ENCODE measurements at regions not wholly inside any gene's neighbourhood (a gene's known extent, or its start where the extent isn't known, plus 50 kb on each side); places are given as distances from the start of the nearest gene placed in this dataset.

DNA sequence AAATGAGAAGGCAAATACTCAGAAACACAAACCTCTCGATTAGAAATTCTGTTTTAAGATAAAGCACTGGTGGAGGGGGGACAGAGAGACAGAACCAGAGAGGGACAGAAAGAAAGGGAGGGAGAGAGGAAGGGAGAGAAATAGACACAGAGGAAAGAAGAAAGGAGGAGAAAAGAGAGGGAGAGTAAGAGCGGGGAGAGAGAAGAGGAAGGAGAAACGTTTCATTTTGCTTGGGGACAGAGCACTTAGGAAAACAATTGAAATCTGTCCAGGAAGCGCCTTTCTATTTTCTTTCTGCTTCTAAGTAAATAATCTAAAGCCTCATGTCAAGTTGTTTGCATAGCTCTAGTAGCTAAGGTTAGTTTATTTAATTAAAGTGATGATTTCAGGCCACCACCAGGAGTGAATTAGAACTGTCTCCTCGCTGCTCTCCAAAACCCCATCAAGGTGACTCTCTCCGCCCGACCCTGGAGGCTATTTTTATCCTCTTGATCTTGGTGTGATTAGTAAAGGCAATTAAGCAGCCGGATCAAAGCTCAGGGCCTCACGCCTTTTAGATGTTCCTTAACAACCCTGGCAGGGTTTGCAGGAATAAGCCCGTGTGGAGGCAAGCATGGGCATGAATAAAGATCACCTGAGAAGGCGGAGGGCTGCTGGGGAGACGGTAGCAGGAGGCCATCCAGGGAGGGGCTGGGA, 73.4 kb upstream of the INSIG1 start:
- TF ChIP-seq CTCF (optimal IDR thresholded peaks at IDR 0.05 in 1 of 3, IDR thresholded peaks at IDR 0.05 in 1 of 3, conservative IDR thresholded peaks at IDR 0.05 in 1 of 3; ENCODE audit: extremely low read depth in 1 of 3, insufficient read depth in 2 of 3, low read length in 3 of 3) (no peak), EZH2 (IDR thresholded peaks at IDR 0.05; ENCODE audit: low read length) (no peak)

Measured in keratinocyte (primary cell).